ENCODE measurements at regions not wholly inside any gene's neighbourhood (a gene's known extent, or its start where the extent isn't known, plus 50 kb on each side); places are given as distances from the start of the nearest gene placed in this dataset.

DNA sequence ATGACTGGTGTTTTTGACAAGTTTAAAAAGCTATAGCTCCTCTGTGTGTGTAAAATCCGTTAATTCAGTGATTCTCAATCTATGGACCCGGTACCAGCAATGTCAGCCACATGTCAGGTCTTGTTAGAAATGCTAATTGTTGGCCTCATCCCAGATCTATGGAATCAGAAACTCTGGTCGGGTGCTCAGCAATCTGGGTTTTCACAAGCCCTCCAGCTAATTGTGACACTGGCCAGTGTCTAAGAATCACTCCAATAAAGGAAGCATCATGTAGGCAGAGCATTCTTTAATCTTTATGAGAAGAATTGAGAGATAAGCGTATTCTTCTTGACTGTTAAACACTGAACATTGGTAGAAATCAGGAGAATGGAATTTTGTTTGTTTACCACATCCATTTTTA is 1498.2 kb upstream of the TENM3 start:
- Histone ChIP-seq H3K9ac (ENCODE audit: insufficient read depth in 1 of 2, low read length in 2 of 2) (no peak overlapping the region), H3K4me3 (no peak overlapping the region), H3K27me3 (ENCODE audit: control insufficient read depth in 3 of 3, insufficient read depth in 3 of 3, low read length in 2 of 3) (no peaks in the 10 kb centered on the region), H3K36me3 (ENCODE audit: control insufficient read depth in 4 of 4, insufficient read depth in 4 of 4, low read length in 4 of 4) (no peaks in the 10 kb centered on the region), H3K9me3 (ENCODE audit: control insufficient read depth in 4 of 4, insufficient read depth in 3 of 4, low read length in 3 of 4) (no peaks in the 10 kb centered on the region), H3K4me1 (ENCODE audit: control insufficient read depth in 5 of 5, insufficient read depth in 5 of 5, low read length in 5 of 5) (no peaks in the 10 kb centered on the region), H3K27ac (ENCODE audit: low read depth in 1 of 2, low read length in 1 of 2) (no peak overlapping the region)
- TF ChIP-seq, protein P1, sequence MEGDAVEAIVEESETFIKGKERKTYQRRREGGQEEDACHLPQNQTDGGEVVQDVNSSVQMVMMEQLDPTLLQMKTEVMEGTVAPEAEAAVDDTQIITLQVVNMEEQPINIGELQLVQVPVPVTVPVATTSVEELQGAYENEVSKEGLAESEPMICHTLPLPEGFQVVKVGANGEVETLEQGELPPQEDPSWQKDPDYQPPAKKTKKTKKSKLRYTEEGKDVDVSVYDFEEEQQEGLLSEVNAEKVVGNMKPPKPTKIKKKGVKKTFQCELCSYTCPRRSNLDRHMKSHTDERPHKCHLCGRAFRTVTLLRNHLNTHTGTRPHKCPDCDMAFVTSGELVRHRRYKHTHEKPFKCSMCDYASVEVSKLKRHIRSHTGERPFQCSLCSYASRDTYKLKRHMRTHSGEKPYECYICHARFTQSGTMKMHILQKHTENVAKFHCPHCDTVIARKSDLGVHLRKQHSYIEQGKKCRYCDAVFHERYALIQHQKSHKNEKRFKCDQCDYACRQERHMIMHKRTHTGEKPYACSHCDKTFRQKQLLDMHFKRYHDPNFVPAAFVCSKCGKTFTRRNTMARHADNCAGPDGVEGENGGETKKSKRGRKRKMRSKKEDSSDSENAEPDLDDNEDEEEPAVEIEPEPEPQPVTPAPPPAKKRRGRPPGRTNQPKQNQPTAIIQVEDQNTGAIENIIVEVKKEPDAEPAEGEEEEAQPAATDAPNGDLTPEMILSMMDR (IDR thresholded peaks at IDR 0.05; ENCODE audit: control extremely low read depth, extremely low read depth): no peak
- 63 to 76% methylated on average over 4 of the region's 4 CpGs for WGBS, 2 donors
- ATAC-seq (ENCODE audit: insufficient read depth, low FRiP score) (no peak), DNase-seq (no peak)

DNA sequence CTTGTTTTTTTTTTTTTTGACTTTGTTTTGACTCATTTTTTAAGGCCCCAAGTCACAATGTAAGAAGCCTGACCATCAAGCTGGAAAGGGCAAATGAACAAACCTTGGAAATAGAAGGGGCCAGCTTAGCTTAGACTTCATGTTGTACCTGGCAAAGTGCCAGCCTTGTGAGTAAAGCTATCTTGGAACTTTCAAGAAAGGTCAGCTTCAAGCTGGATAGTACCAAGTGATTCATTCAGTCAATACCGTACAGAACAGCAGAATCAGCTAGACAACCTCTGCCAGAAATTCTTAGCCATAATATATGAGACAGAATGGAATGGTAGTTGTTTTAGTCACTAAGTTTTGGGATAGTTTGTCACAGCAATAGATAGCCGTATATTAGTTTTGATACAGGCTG is 1492.2 kb upstream of the TENM3 start:
- Histone ChIP-seq H3K4me3 (no peak overlapping the region), H3K9me3 (ENCODE audit: control insufficient read depth in 4 of 4, insufficient read depth in 3 of 4, low read length in 3 of 4) (no peaks in the 10 kb centered on the region), H3K9ac (ENCODE audit: insufficient read depth in 1 of 2, low read length in 2 of 2) (no peak overlapping the region), H3K27me3 (ENCODE audit: control insufficient read depth in 3 of 3, insufficient read depth in 3 of 3, low read length in 2 of 3) (no peaks in the 10 kb centered on the region), H3K4me1 (ENCODE audit: control insufficient read depth in 5 of 5, insufficient read depth in 5 of 5, low read length in 5 of 5) (no peaks in the 10 kb centered on the region), H3K36me3 (ENCODE audit: control insufficient read depth in 4 of 4, insufficient read depth in 4 of 4, low read length in 4 of 4) (no peaks in the 10 kb centered on the region), H3K27ac (ENCODE audit: low read depth in 1 of 2, low read length in 1 of 2) (no peak overlapping the region)
- TF ChIP-seq, protein P1 (IDR thresholded peaks at IDR 0.05; ENCODE audit: control extremely low read depth, extremely low read depth): no peak
- DNase-seq (no peak), ATAC-seq (ENCODE audit: insufficient read depth, low FRiP score) (no peak)
- WGBS, 2 donors: 83 to 90% methylated on average over 2 of the region's 2 CpGs

DNA sequence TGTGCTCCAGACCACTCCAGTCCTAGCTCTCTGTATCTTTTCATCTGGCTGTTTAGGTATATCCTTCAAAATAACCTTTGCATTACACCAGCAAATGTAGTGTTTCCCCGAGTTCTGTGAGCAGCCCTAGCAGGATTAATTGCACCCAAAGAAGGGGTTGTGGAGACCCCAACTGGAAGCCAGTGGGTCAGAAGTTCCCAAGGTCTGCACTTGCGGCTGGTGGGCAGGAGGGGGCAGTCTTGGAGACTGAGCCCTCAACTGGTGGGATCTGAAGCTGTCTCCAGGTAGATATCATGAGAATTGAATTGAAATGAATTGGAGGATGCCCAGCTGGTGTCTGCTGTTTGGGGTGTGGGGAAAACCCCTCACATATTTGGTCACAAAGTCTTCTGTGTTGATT is 1485.3 kb upstream of the TENM3 start:
- H3K9me3 ChIP-seq (ENCODE audit: control insufficient read depth in 4 of 4, insufficient read depth in 3 of 4, low read length in 3 of 4): peaks cover 0 to 3% (median 0%) of the 10 kb centered on the region in 4 donors
- no peaks in the 10 kb centered on the region for H3K27me3 ChIP-seq (ENCODE audit: control insufficient read depth in 3 of 3, insufficient read depth in 3 of 3, low read length in 2 of 3)
- H3K27ac ChIP-seq (ENCODE audit: low read depth in 1 of 2, low read length in 1 of 2): no peak overlapping the region
- ATAC-seq (ENCODE audit: insufficient read depth, low FRiP score) (no peak), DNase-seq (no peak)
- 75 to 80% methylated on average over 2 of the region's 2 CpGs for WGBS, 2 donors
- no peaks in the 10 kb centered on the region for H3K36me3 ChIP-seq (ENCODE audit: control insufficient read depth in 4 of 4, insufficient read depth in 4 of 4, low read length in 4 of 4)
- H3K9ac ChIP-seq (ENCODE audit: insufficient read depth in 1 of 2, low read length in 2 of 2): no peak overlapping the region
- TF ChIP-seq, protein P1 (IDR thresholded peaks at IDR 0.05; ENCODE audit: control extremely low read depth, extremely low read depth): no peak
- H3K4me1 ChIP-seq (ENCODE audit: control insufficient read depth in 5 of 5, insufficient read depth in 5 of 5, low read length in 5 of 5): no peaks in the 10 kb centered on the region
- no peak overlapping the region for H3K4me3 ChIP-seq

GRCh38 chr4:180766045-180766444 is 1477.2 kb upstream of the TENM3 start:
- Histone ChIP-seq H3K4me1 (ENCODE audit: control insufficient read depth in 5 of 5, insufficient read depth in 5 of 5, low read length in 5 of 5) (no peaks in the 10 kb centered on the region), H3K9me3 (ENCODE audit: control insufficient read depth in 4 of 4, insufficient read depth in 3 of 4, low read length in 3 of 4) (no peaks in the 10 kb centered on the region), H3K4me3 (no peak overlapping the region), H3K27me3 (ENCODE audit: control insufficient read depth in 3 of 3, insufficient read depth in 3 of 3, low read length in 2 of 3) (no peaks in the 10 kb centered on the region), H3K27ac (ENCODE audit: low read depth in 1 of 2, low read length in 1 of 2) (no peak overlapping the region), H3K9ac (ENCODE audit: insufficient read depth in 1 of 2, low read length in 2 of 2) (no peak overlapping the region), H3K36me3 (ENCODE audit: control insufficient read depth in 4 of 4, insufficient read depth in 4 of 4, low read length in 4 of 4) (no peaks in the 10 kb centered on the region)
- TF ChIP-seq, protein P1 (IDR thresholded peaks at IDR 0.05; ENCODE audit: control extremely low read depth, extremely low read depth): no peak
- WGBS, 2 donors: 49 to 61% methylated on average over 5 of the region's 5 CpGs
- DNase-seq (no peak), ATAC-seq (ENCODE audit: insufficient read depth, low FRiP score) (no peak)
